Uterus (tissue), 3 donors: ENCODE measurements at regions not wholly inside any gene's neighbourhood (a gene's known extent, or its start where the extent isn't known, plus 50 kb on each side); places are given as distances from the start of the nearest gene placed in this dataset.

Experiments
- DNase-seq, 2 donors: peaks; one replicate each; pipeline ENCODE4 v3.0.0-alpha.2; 2019 to 2020
- H3K27ac ChIP-seq, 2 donors: fragments of 200-600 bp; sonication (generic); 1 replicate in 1 of 2; 2 replicates in 1 of 2; pipeline ENCODE4 v1.5.1; 2016 to 2018
- H3K27me3 ChIP-seq, 2 donors: fragments of 200-600 bp; sonication (generic); one replicate each; pipeline ENCODE4 v1.5.1; 2018 to 2019; ENCODE audit warnings: control low read depth in 1 of 2
- H3K36me3 ChIP-seq, 2 donors: fragments of 200-600 bp; sonication (generic); one replicate each; pipeline ENCODE4 v1.5.1; 2019; ENCODE audit warnings: control low read depth in 1 of 2
- H3K4me1 ChIP-seq, 2 donors: fragments of 200-600 bp; sonication (generic); one replicate each; pipeline ENCODE4 v1.5.1; 2018 to 2019; ENCODE audit warnings: control low read depth in 1 of 2
- H3K4me3 ChIP-seq, 2 donors: fragments of 200-600 bp; sonication (generic); 1 replicate in 1 of 2; 2 replicates in 1 of 2; pipeline ENCODE4 v1.5.1; 2018 to 2019; ENCODE audit warnings: mild to moderate bottlenecking in 1 of 2
- H3K9me3 ChIP-seq, 2 donors: fragments of 200-600 bp; sonication (generic); one replicate each; pipeline ENCODE4 v1.5.1; 2019; ENCODE audit warnings: control low read depth in 1 of 2
- CTCF ChIP-seq, 4 experiments: fragments of 200-600 bp in 2 of 4; fragments of 450-650 bp in 2 of 4; sonication (generic) in 2 of 4; IDR thresholded peaks; one replicate each; pipeline ENCODE4 v1.5.1; 2016 to 2019; ENCODE audit warnings: antibody characterized with exemption in 4 of 4, mild to moderate bottlenecking in 2 of 4, moderate library complexity in 1 of 4
- POLR2A ChIP-seq, 2 donors: fragments of 450-650 bp; IDR thresholded peaks; one replicate each; pipeline ENCODE4 v1.6.1; 2016; ENCODE audit warnings: antibody characterized with exemption in 2 of 2, mild to moderate bottlenecking in 1 of 2, moderate library complexity in 1 of 2
- intact Hi-C: fragments of 100-400 bp; cut with DNase I; formaldehyde crosslinking; loops from one replicate; pipeline ENCODE4 v1.15.1; 2023; ENCODE audit warnings: low total_unique reads
- donor health status: DM: yes; HTN: yes; CAD: no.

- intact Hi-C loops = no loop called here
- no peak overlapping the region for H3K27ac ChIP-seq
- H3K27me3 ChIP-seq = no peaks in the 10 kb centered on the region
- DNase-seq = no peak
- H3K4me1 ChIP-seq = no peaks in the 10 kb centered on the region
- no peaks in the 10 kb centered on the region for H3K9me3 ChIP-seq
- TF ChIP-seq CTCF (IDR thresholded peaks at IDR 0.05) (no peak), POLR2A (IDR thresholded peaks at IDR 0.05) (no peak)
- H3K36me3 ChIP-seq = no peaks in the 10 kb centered on the region
- no peak overlapping the region for H3K4me3 ChIP-seq
These were observed 350.7 kb downstream of the SEC23A start for GRCh38 chr14:38752341-38752740.

- Histone ChIP-seq H3K36me3 (no peaks in the 10 kb centered on the region), H3K9me3 (no peaks in the 10 kb centered on the region), H3K4me3 (no peak overlapping the region), H3K4me1 (no peaks in the 10 kb centered on the region), H3K27me3 (no peaks in the 10 kb centered on the region), H3K27ac (no peak overlapping the region)
- TF ChIP-seq POLR2A (IDR thresholded peaks at IDR 0.05) (no peak), CTCF (IDR thresholded peaks at IDR 0.05) (no peak)
- intact Hi-C loops = no loop called here
- DNase-seq = no peak
These were observed 351.6 kb downstream of the SEC23A start for GRCh38 chr14:38751459-38751858.

- no peaks in the 10 kb centered on the region for H3K27me3 ChIP-seq
- intact Hi-C loops = no loop called here
- TF ChIP-seq CTCF (IDR thresholded peaks at IDR 0.05) = no peak
- no peak for TF ChIP-seq POLR2A (IDR thresholded peaks at IDR 0.05)
- H3K36me3 ChIP-seq = no peaks in the 10 kb centered on the region
- no peak for DNase-seq
- no peaks in the 10 kb centered on the region for H3K4me1 ChIP-seq
- H3K9me3 ChIP-seq = no peaks in the 10 kb centered on the region
- H3K4me3 ChIP-seq = no peak overlapping the region
- H3K27ac ChIP-seq = no peak overlapping the region
These were observed 353.1 kb downstream of the SEC23A start for GRCh38 chr14:38749936-38750335.

- Histone ChIP-seq H3K4me1 (no peaks in the 10 kb centered on the region), H3K27ac (no peak overlapping the region), H3K9me3 (no peaks in the 10 kb centered on the region), H3K27me3 (no peaks in the 10 kb centered on the region), H3K36me3 (no peaks in the 10 kb centered on the region), H3K4me3 (no peak overlapping the region)
- intact Hi-C loops = no loop called here
- DNase-seq = no peak
- no peak for TF ChIP-seq CTCF (IDR thresholded peaks at IDR 0.05)
- TF ChIP-seq POLR2A (IDR thresholded peaks at IDR 0.05) = no peak
These were observed 357.2 kb downstream of the SEC23A start for GRCh38 chr14:38745861-38746260.

GRCh38 chr14:38743966-38744584, 359.0 kb downstream of the SEC23A start:
- intact Hi-C loops = no loop called here

More at GRCh38 chr14:38743966-38744584, 359.0 kb downstream of the SEC23A start:
- Histone ChIP-seq H3K27ac (no peak overlapping the region), H3K4me3 (no peak overlapping the region), H3K4me1 (no peaks in the 10 kb centered on the region), H3K36me3 (no peaks in the 10 kb centered on the region), H3K9me3 (no peaks in the 10 kb centered on the region), H3K27me3 (no peaks in the 10 kb centered on the region)
- DNase-seq = no peak
- no peak for TF ChIP-seq CTCF (IDR thresholded peaks at IDR 0.05)
- TF ChIP-seq POLR2A (IDR thresholded peaks at IDR 0.05) = no peak
